GM12878 (cell line): ENCODE measurements at regions not wholly inside any gene's neighbourhood (a gene's known extent, or its start where the extent isn't known, plus 50 kb on each side); places are given as distances from the start of the nearest gene placed in this dataset.

ENCODE experiments used
- ATAC-seq: fragments of 200-7000 bp; cut with Tn5 transposase; 3 replicates; pipeline ENCODE4 v1.9.1; 2020; ENCODE audit warnings: mild to moderate bottlenecking, moderate library complexity
- BruUV-seq: library from RNA; stranded (reverse); fragments of 400-500 nt; replicated peaks from 2 replicates; lab custom pipeline; 2021; lab: Mats Ljungman, UMichigan
- CTCF ChIA-PET: fragments of 300-600 bp; sonication (Branson Sonifier 250); formaldehyde crosslinking; extraction: SDS; loops from one replicate; lab custom pipeline; 2021; ENCODE audit warnings: inconsistent platforms; lab: Yijun Ruan, JAX
- POLR2A ChIA-PET: fragments of 350-600 bp; formaldehyde crosslinking; extraction: SDS; loops from one replicate; lab custom pipeline; 2021; ENCODE audit warnings: inconsistent platforms; lab: Charles Lee
- RAD21 ChIA-PET: fragments of 300-600 bp; sonication (Branson Sonifier 250); formaldehyde crosslinking; loops from one replicate; lab custom pipeline; 2023; ENCODE audit warnings: antibody characterized with exemption; ENCODE audit not compliant: unreplicated experiment; lab: Charles Lee
- SMC1A ChIA-PET: fragments of 300-600 bp; sonication (Branson Sonifier 250); formaldehyde crosslinking; loops from one replicate; lab custom pipeline; 2023; ENCODE audit not compliant: unreplicated experiment, uncharacterized antibody; lab: Charles Lee
- DNase-seq: peaks from one replicate; pipeline ENCODE4 v3.0.0-alpha.2; 2011; ENCODE audit warnings: low read depth, low spot score
- FAIRE-seq: peaks from 3 replicates; lab custom pipeline; 2011; peaks lifted over from hg19 to GRCh38; lab: Jason Lieb, UNC
- H2AFZ ChIP-seq: 2 replicates; pipeline ENCODE4 v1.6.0; 2011; ENCODE audit warnings: low read depth, low read length, control low read depth; ENCODE audit not compliant: control insufficient read depth
- H3K27ac ChIP-seq: 2 replicates; pipeline ENCODE4 v1.5.1; 2011; ENCODE audit warnings: control low read depth; ENCODE audit not compliant: control insufficient read depth, insufficient read depth
- H3K27me3 ChIP-seq, 2 experiments: replicated peaks in 1 of 2; 2 replicates each; pipeline versions ENCODE4 v1.6.0 to v1.6.1; 2011; ENCODE audit warnings: low read length in 1 of 2; ENCODE audit not compliant: control insufficient read depth in 2 of 2, insufficient read depth in 2 of 2
- H3K36me3 ChIP-seq, 2 experiments: 2 replicates each; pipeline ENCODE4 v1.5.1; 2011; ENCODE audit warnings: low read length in 1 of 2; ENCODE audit not compliant: control insufficient read depth in 2 of 2, insufficient read depth in 2 of 2
- H3K4me1 ChIP-seq: 2 replicates; pipeline ENCODE4 v1.6.1; 2011; ENCODE audit warnings: mild to moderate bottlenecking, low read length, moderate library complexity, mixed read lengths; ENCODE audit not compliant: control insufficient read depth, insufficient read depth
- H3K4me2 ChIP-seq: 2 replicates; pipeline ENCODE4 v1.6.0; 2011; ENCODE audit warnings: control low read depth; ENCODE audit not compliant: control insufficient read depth, insufficient read depth
- H3K4me3 ChIP-seq: fragments of 200-600 bp; sonication (generic); 2 replicates; pipeline ENCODE4 v1.5.1; 2016
- H3K79me2 ChIP-seq: 2 replicates; pipeline ENCODE4 v1.6.0; 2011; ENCODE audit warnings: low read length; ENCODE audit not compliant: control insufficient read depth, insufficient read depth
- H3K9ac ChIP-seq: 2 replicates; pipeline ENCODE4 v1.8.0; 2011; ENCODE audit warnings: low read length, control low read depth, mixed read lengths; ENCODE audit not compliant: control insufficient read depth, insufficient read depth
- H3K9me3 ChIP-seq: replicated peaks from 3 replicates; pipeline ENCODE4 v1.5.1; 2011; ENCODE audit warnings: mild to moderate bottlenecking, low read length; ENCODE audit not compliant: control insufficient read depth, insufficient read depth
- H4K20me1 ChIP-seq: 2 replicates; pipeline ENCODE4 v1.6.0; 2011; ENCODE audit not compliant: control insufficient read depth, insufficient read depth
- BACH1 ChIP-seq: fragments of 450-650 bp; IDR thresholded peaks from 2 replicates; pipeline ENCODE4 v1.6.1; 2017; ENCODE audit warnings: mild to moderate bottlenecking, borderline replicate concordance
- CHD4 ChIP-seq: fragments of 200-600 bp; sonication (generic); IDR thresholded peaks from 2 replicates; pipeline ENCODE4 v1.6.1; 2016; ENCODE audit warnings: mild to moderate bottlenecking
- CREM ChIP-seq: IDR thresholded peaks from 2 replicates; pipeline ENCODE4 v1.6.1; 2014; ENCODE audit warnings: antibody characterized with exemption, low read depth
- CTCF ChIP-seq, 3 experiments: IDR thresholded peaks in 2 of 3; conservative IDR thresholded peaks in 1 of 3; 2 replicates each; pipeline ENCODE4 v1.5.1; 2011; ENCODE audit warnings: low read depth in 3 of 3, low read length in 3 of 3, mild to moderate bottlenecking in 3 of 3, control low read depth in 2 of 3, moderate library complexity in 2 of 3, inconsistent platforms in 1 of 3, mixed read lengths in 1 of 3; ENCODE audit not compliant: control insufficient read depth in 2 of 3, insufficient read depth in 1 of 3; ENCODE audit errors: extremely low read depth in 1 of 3
- E2F8 ChIP-seq: fragments of 450-650 bp; IDR thresholded peaks from 2 replicates; pipeline ENCODE4 v1.6.1; 2018; ENCODE audit warnings: mild to moderate bottlenecking, low read depth, moderate library complexity; ENCODE audit not compliant: partially characterized antibody
- FOXM1 ChIP-seq: IDR thresholded peaks from 2 replicates; pipeline ENCODE4 v1.6.1; 2012; ENCODE audit warnings: low read depth, mild to moderate bottlenecking, inconsistent platforms, low read length, moderate library complexity
- HCFC1 ChIP-seq: fragments of 150-350 bp; IDR thresholded peaks from 2 replicates; pipeline ENCODE4 v1.6.1; 2014; ENCODE audit warnings: low read length
- KLF5 ChIP-seq: fragments of 450-650 bp; IDR thresholded peaks from 2 replicates; pipeline ENCODE4 v1.6.1; 2014; ENCODE audit warnings: mild to moderate bottlenecking; ENCODE audit not compliant: partially characterized antibody
- MXI1 ChIP-seq: fragments of 150-350 bp; IDR thresholded peaks from 2 replicates; pipeline ENCODE4 v1.6.1; 2011; ENCODE audit warnings: low read depth, mild to moderate bottlenecking, inconsistent platforms, low read length, improper control_type of control experiment
- PBX3 ChIP-seq: IDR thresholded peaks from 2 replicates; pipeline ENCODE4 v1.6.1; 2011; ENCODE audit warnings: mild to moderate bottlenecking, low read depth, low read length, moderate library complexity; ENCODE audit not compliant: insufficient replicate concordance
- POLR2AphosphoS5 ChIP-seq: IDR thresholded peaks from 2 replicates; pipeline ENCODE4 v1.6.1; 2011; ENCODE audit warnings: mild to moderate bottlenecking, low read length, inconsistent platforms
- RELA ChIP-seq: fragments of 450-650 bp; IDR thresholded peaks from 2 replicates; pipeline ENCODE4 v1.8.0; 2014; ENCODE audit warnings: borderline replicate concordance; ENCODE audit not compliant: partially characterized antibody
- SMAD1 ChIP-seq: fragments of 450-650 bp; IDR thresholded peaks from 2 replicates; pipeline ENCODE4 v1.6.1; 2018; ENCODE audit warnings: mild to moderate bottlenecking, low read depth; ENCODE audit not compliant: partially characterized antibody
- SREBF1 ChIP-seq: IDR thresholded peaks from 2 replicates; pipeline ENCODE4 v1.6.1; 2012; ENCODE audit warnings: mild to moderate bottlenecking, low read length
- SRF ChIP-seq, 2 experiments: IDR thresholded peaks; 2 replicates each; pipeline ENCODE4 v1.6.1; 2011; ENCODE audit warnings: low read depth in 2 of 2, low read length in 2 of 2, mild to moderate bottlenecking in 1 of 2, moderate library complexity in 1 of 2
- ZNF622 ChIP-seq: fragments of 450-650 bp; IDR thresholded peaks from 2 replicates; pipeline ENCODE4 v1.6.1; 2017; ENCODE audit warnings: mild to moderate bottlenecking, inconsistent platforms
- WGBS: methylation state at CpG from one replicate; pipeline ENCODE4 v1.1.6; 2016; ENCODE audit warnings: low lambda C conversion rate; ENCODE audit not compliant: insufficient replicate concordance, insufficient coverage; ENCODE audit errors: missing lambda C conversion rate; 5-methylcytosine and 5-hydroxymethylcytosine counted together
- in situ Hi-C: fragments of 300-500 bp; cut with MboI; formaldehyde crosslinking; loops from 9 replicates; pipeline ENCODE4 v1.14.3; 2018; ENCODE audit warnings: mixed read lengths
- intact Hi-C: fragments of 100-400 bp; cut with micrococcal nuclease; formaldehyde crosslinking; loops from one replicate; pipeline ENCODE4 v1.14.2; 2022; ENCODE audit not compliant: unreplicated experiment

- no peak for TF ChIP-seq SMAD1
- no peak for TF ChIP-seq BACH1
- TF ChIP-seq RELA: no peak
- TF ChIP-seq E2F8: no peak
Observed at GRCh38 chr7:159263430-159263829, 118.8 kb upstream of the VIPR2 start (continued).

- TF ChIP-seq MXI1 (no peak), CTCF (IDR thresholded peaks at IDR 0.05 in 2 of 3, conservative IDR thresholded peaks at IDR 0.05 in 1 of 3; ENCODE audit: control insufficient read depth in 2 of 3, extremely low read depth in 1 of 3, insufficient read depth in 1 of 3, low read depth in 3 of 3, low read length in 3 of 3) (no peak), CHD4 (no peak), SRF (IDR thresholded peaks at IDR 0.05; ENCODE audit: low read depth in 2 of 2, low read length in 2 of 2) (no peak), POLR2AphosphoS5 (no peak), PBX3 (no peak), HCFC1 (no peak), SREBF1 (no peak), ZNF622 (no peak), KLF5 (no peak), FOXM1 (no peak), CREM (no peak)
- TF ChIP-seq, all 136 proteins: peak for 0
- H3K36me3 ChIP-seq: no peaks in the 10 kb centered on the region
- ATAC-seq (no peak), DNase-seq (no peak), FAIRE-seq (no peak)
- in situ Hi-C loops (no loop called here), intact Hi-C loops (no loop called here)
- SMC1A ChIA-PET: no interaction called here
- no peak overlapping the region for H2AFZ ChIP-seq
- no peaks in the 10 kb centered on the region for H3K4me1 ChIP-seq
- BruUV-seq: no TSS peak
- no peaks in the 10 kb centered on the region for H3K79me2 ChIP-seq
- H3K4me3 ChIP-seq: no peak overlapping the region
- no peaks in the 10 kb centered on the region for H3K27me3 ChIP-seq
- no peaks in the 10 kb centered on the region for H3K9me3 ChIP-seq
- H3K4me2 ChIP-seq: no peak overlapping the region
- H4K20me1 ChIP-seq: no peaks in the 10 kb centered on the region
- RAD21 ChIA-PET: no interaction called here
- no peak overlapping the region for H3K27ac ChIP-seq
- POLR2A ChIA-PET: no interaction called here
- no peak overlapping the region for H3K9ac ChIP-seq
- WGBS: 0% methylated on average over 2 of the region's 2 CpGs
- CTCF ChIA-PET: no interaction called here
Observed at GRCh38 chr7:159253657-159254056, 109.0 kb upstream of the VIPR2 start.
